ENCODE measurements at regions not wholly inside any gene's neighbourhood (a gene's known extent, or its start where the extent isn't known, plus 50 kb on each side); places are given as distances from the start of the nearest gene placed in this dataset.
"Not testable (repeated sequence)": the region's sequence is repeated elsewhere in the genome, so short reads cannot be mapped to it uniquely, and the experiment has no call there.

DNA sequence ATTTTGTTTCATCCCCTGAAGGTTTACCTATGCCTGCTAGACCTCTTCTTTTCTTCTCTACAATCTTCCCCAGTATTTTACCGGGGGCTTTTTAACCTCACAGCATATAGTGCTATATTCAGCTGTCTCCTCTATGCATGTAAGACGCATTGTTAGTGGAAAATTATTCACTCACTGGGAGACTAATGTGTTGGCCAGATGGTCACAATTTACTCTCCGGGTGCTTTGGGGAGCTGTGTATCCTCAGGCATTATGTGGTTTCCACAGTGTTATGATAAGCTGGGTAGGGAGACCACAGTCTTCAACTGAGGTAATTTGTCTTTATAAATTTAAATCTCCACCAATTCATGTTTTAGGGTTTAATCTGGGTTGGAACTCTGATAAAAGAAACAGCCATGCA is 553.8 kb upstream of the PTCHD4 start:
- in situ Hi-C loops (cut with HindIII; ENCODE audit: low pct_ligation_motif_present, low sequenced_read_pairs), result no loop called here
- no peak for DNase-seq
- H3K4me3 ChIP-seq (ENCODE audit: low read depth, low read length), result no peak overlapping the region
- no peaks in the 10 kb centered on the region for H3K36me3 ChIP-seq (replicated peaks)
- H3K27ac ChIP-seq, result no peak overlapping the region
- no peaks in the 10 kb centered on the region for H3K27me3 ChIP-seq (replicated peaks)
- no peak for TF ChIP-seq CTCF (IDR thresholded peaks at IDR 0.05; ENCODE audit: low read depth, low read length, missing control alignments)

- no peak overlapping the region for H3K4me3 ChIP-seq (ENCODE audit: low read depth, low read length)
- no peaks in the 10 kb centered on the region for H3K27me3 ChIP-seq (replicated peaks)
- in situ Hi-C loops (cut with HindIII; ENCODE audit: low pct_ligation_motif_present, low sequenced_read_pairs), result no loop called here
- no peaks in the 10 kb centered on the region for H3K36me3 ChIP-seq (replicated peaks)
- H3K27ac ChIP-seq, result no peak overlapping the region
- TF ChIP-seq CTCF (IDR thresholded peaks at IDR 0.05; ENCODE audit: low read depth, low read length, missing control alignments), result no peak
- DNase-seq, result no peak
Measured at GRCh38 chr6:48658915-48659314, 547.9 kb upstream of the PTCHD4 start.

- no peak for TF ChIP-seq CTCF (IDR thresholded peaks at IDR 0.05; ENCODE audit: low read depth, low read length, missing control alignments)
- peak; percentile 48 for DNase-seq
- Histone ChIP-seq H3K27me3 (replicated peaks) (no peaks in the 10 kb centered on the region), H3K36me3 (replicated peaks) (no peaks in the 10 kb centered on the region), H3K27ac (no peak overlapping the region), H3K4me3 (ENCODE audit: low read depth, low read length) (no peak overlapping the region)
- in situ Hi-C loops (cut with HindIII; ENCODE audit: low pct_ligation_motif_present, low sequenced_read_pairs), result no loop called here
Measured at GRCh38 chr6:48641544-48641943, 530.5 kb upstream of the PTCHD4 start.

GRCh38 chr6:48638796-48639195 is 527.8 kb upstream of the PTCHD4 start:
- H3K4me3 ChIP-seq (ENCODE audit: low read depth, low read length); DNase-seq; in situ Hi-C loops (cut with HindIII; ENCODE audit: low pct_ligation_motif_present, low sequenced_read_pairs); H3K36me3 ChIP-seq (replicated peaks); H3K27me3 ChIP-seq (replicated peaks); H3K27ac ChIP-seq: not testable (repeated sequence)

DNA sequence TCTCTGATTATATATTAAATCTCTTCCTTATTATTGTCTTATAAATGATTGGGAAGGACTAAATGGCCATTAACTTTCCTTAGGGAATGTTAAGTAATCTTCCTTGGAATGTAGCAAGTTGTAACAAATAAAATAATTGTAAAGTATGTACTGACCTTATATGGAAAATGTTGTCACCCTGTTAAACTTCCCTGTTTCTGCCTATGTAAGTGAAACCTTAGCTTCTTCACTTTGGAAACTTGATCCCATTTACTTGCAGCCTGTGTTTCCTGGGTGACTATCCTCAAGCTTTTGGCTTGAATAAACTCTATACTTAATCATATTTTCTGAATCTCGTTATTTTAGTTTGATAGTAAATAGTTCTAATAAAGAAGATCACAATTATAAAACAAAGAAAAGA is 519.5 kb upstream of the PTCHD4 start:
- H3K36me3 ChIP-seq (replicated peaks), result no peaks in the 10 kb centered on the region
- H3K27me3 ChIP-seq (replicated peaks), result no peaks in the 10 kb centered on the region
- no peak overlapping the region for H3K27ac ChIP-seq
- no peak for DNase-seq
- in situ Hi-C loops (cut with HindIII; ENCODE audit: low pct_ligation_motif_present, low sequenced_read_pairs), result no loop called here
- no peak for TF ChIP-seq CTCF (IDR thresholded peaks at IDR 0.05; ENCODE audit: low read depth, low read length, missing control alignments)
- H3K4me3 ChIP-seq (ENCODE audit: low read depth, low read length), result no peak overlapping the region

- H3K36me3 ChIP-seq (replicated peaks), result no peaks in the 10 kb centered on the region
- in situ Hi-C loops (cut with HindIII; ENCODE audit: low pct_ligation_motif_present, low sequenced_read_pairs), result no loop called here
- no peaks in the 10 kb centered on the region for H3K27me3 ChIP-seq (replicated peaks)
- no peak for TF ChIP-seq CTCF (IDR thresholded peaks at IDR 0.05; ENCODE audit: low read depth, low read length, missing control alignments)
- no peak overlapping the region for H3K4me3 ChIP-seq (ENCODE audit: low read depth, low read length)
- DNase-seq, result peak; percentile 14
- H3K27ac ChIP-seq, result no peak overlapping the region
Measured at GRCh38 chr6:48628316-48628715, 517.3 kb upstream of the PTCHD4 start.
